H1 (cell line): ENCODE measurements at regions not wholly inside any gene's neighbourhood (a gene's known extent, or its start where the extent isn't known, plus 50 kb on each side); places are given as distances from the start of the nearest gene placed in this dataset.

Experiments
- CTCF ChIA-PET: fragments of 300-600 bp; sonication (Branson Sonifier 250); formaldehyde crosslinking; loops from one replicate; lab custom pipeline; 2021; ENCODE audit not compliant: partially characterized antibody; lab: Charles Lee
- POLR2A ChIA-PET: fragments of 300-600 bp; sonication (Branson Sonifier 250); formaldehyde crosslinking; loops from one replicate; lab custom pipeline; 2021; ENCODE audit warnings: inconsistent platforms; ENCODE audit not compliant: partially characterized antibody; lab: Charles Lee
- DNase-seq, 2 experiments: peaks; one replicate each; pipeline versions ENCODE4 v3.0.0 to v3.0.0-alpha.2; 2010 to 2022; ENCODE audit warnings: low spot score in 2 of 2, low read depth in 1 of 2, mixed read lengths in 1 of 2
- FAIRE-seq: peaks from 2 replicates; lab custom pipeline; 2011; peaks lifted over from hg19 to GRCh38; lab: Jason Lieb, UNC
- H2AFZ ChIP-seq: 2 replicates; pipeline ENCODE4 v1.8.1; 2012; ENCODE audit warnings: low read length, inconsistent platforms
- H2AK5ac ChIP-seq: 2 replicates; pipeline ENCODE4 v1.6.1; 2013; ENCODE audit warnings: low read depth, low read length
- H2BK120ac ChIP-seq: replicated peaks from 2 replicates; pipeline ENCODE3; 2013; ENCODE audit warnings: low read depth, low read length, inconsistent platforms
- H2BK12ac ChIP-seq: 2 replicates; pipeline ENCODE4 v1.6.1; 2013; ENCODE audit warnings: low read depth, low read length
- H2BK15ac ChIP-seq: 2 replicates; pipeline ENCODE4 v1.6.1; 2013; ENCODE audit warnings: low read length
- H2BK20ac ChIP-seq: 2 replicates; pipeline ENCODE4 v1.6.1; 2013; ENCODE audit warnings: low read length
- H2BK5ac ChIP-seq: 2 replicates; pipeline ENCODE4 v1.6.1; 2013; ENCODE audit warnings: low read depth, low read length
- H3K14ac ChIP-seq: 2 replicates; pipeline ENCODE4 v1.6.1; 2013; ENCODE audit warnings: inconsistent platforms; ENCODE audit not compliant: insufficient read length
- H3K18ac ChIP-seq: 2 replicates; pipeline ENCODE4 v1.6.1; 2013; ENCODE audit warnings: low read length; ENCODE audit errors: extremely low read depth
- H3K23ac ChIP-seq: 2 replicates; pipeline ENCODE4 v1.6.1; 2013; ENCODE audit warnings: inconsistent platforms; ENCODE audit not compliant: insufficient read length
- H3K23me2 ChIP-seq: 2 replicates; pipeline ENCODE4 v1.6.1; 2013; ENCODE audit warnings: low read depth, low read length
- H3K27ac ChIP-seq: 2 replicates; pipeline ENCODE4 v1.6.1; 2011; ENCODE audit warnings: low read depth, low read length, inconsistent platforms
- H3K27me3 ChIP-seq, 4 experiments: replicated peaks in 1 of 4; 1 replicate in 1 of 4; 2 replicates in 3 of 4; pipeline versions ENCODE4 v1.6.1 to v1.8.1; 2011 to 2013; ENCODE audit warnings: low read length in 3 of 4, mild to moderate bottlenecking in 3 of 4, inconsistent platforms in 2 of 4, mixed read lengths in 2 of 4, moderate library complexity in 1 of 4; ENCODE audit not compliant: control insufficient read depth in 3 of 4, insufficient read depth in 3 of 4; ENCODE audit errors: extremely low read depth in 1 of 4
- H3K36me3 ChIP-seq, 4 experiments: 2 replicates each; pipeline versions ENCODE4 v1.6.1 to v1.8.1; 2011 to 2013; ENCODE audit warnings: mild to moderate bottlenecking in 4 of 4, low read length in 3 of 4, moderate library complexity in 2 of 4, control low read depth in 1 of 4, inconsistent platforms in 1 of 4; ENCODE audit not compliant: insufficient read depth in 4 of 4, control insufficient read depth in 2 of 4
- H3K4ac ChIP-seq: replicated peaks from 2 replicates; pipeline ENCODE3; 2013; ENCODE audit warnings: low read length, low read depth, mixed read lengths, inconsistent platforms; ENCODE audit not compliant: insufficient read length
- H3K4me1 ChIP-seq, 4 experiments: replicated peaks in 1 of 4; 1 replicate in 1 of 4; 2 replicates in 3 of 4; pipeline versions ENCODE4 v1.6.1 to v1.8.1; 2011 to 2013; ENCODE audit warnings: low read length in 3 of 4, inconsistent platforms in 2 of 4, mixed read lengths in 1 of 4; ENCODE audit not compliant: insufficient read depth in 4 of 4, control insufficient read depth in 3 of 4
- H3K4me2 ChIP-seq, 2 experiments: 2 replicates each; pipeline versions ENCODE4 v1.6.1 to v1.8.1; 2011 to 2013; ENCODE audit warnings: low read depth in 2 of 2, low read length in 2 of 2, control low read depth in 1 of 2, inconsistent platforms in 1 of 2, mild to moderate bottlenecking in 1 of 2; ENCODE audit not compliant: insufficient read depth in 1 of 2
- H3K4me3 ChIP-seq, 4 experiments: fragments of 200-600, 300-600 bp in 1 of 4; sonication (generic), shearing (Covaris generic), sonication (Bioruptor Twin) in 1 of 4; 2 replicates each; pipeline versions ENCODE4 v1.5.1 to v1.8.1; 2011 to 2016; ENCODE audit warnings: low read length in 4 of 4, low read depth in 3 of 4, control low read depth in 2 of 4, inconsistent platforms in 2 of 4, mild to moderate bottlenecking in 2 of 4, mixed read lengths in 1 of 4, moderate library complexity in 1 of 4; ENCODE audit not compliant: insufficient read depth in 2 of 4; ENCODE audit errors: extremely low read depth in 1 of 4
- H3K56ac ChIP-seq: replicated peaks from 2 replicates; pipeline ENCODE3; 2013; ENCODE audit warnings: low read depth, mild to moderate bottlenecking, mixed read lengths, low read length, inconsistent platforms; ENCODE audit not compliant: insufficient read length
- H3K79me1 ChIP-seq: 2 replicates; pipeline ENCODE4 v1.6.1; 2013; ENCODE audit warnings: low read depth, low read length, control low read depth
- H3K79me2 ChIP-seq, 2 experiments: 2 replicates each; pipeline versions ENCODE4 v1.6.1 to v1.8.1; 2012 to 2013; ENCODE audit warnings: low read length in 2 of 2, mild to moderate bottlenecking in 2 of 2, inconsistent platforms in 1 of 2; ENCODE audit not compliant: insufficient read depth in 2 of 2, control insufficient read depth in 1 of 2
- H3K9ac ChIP-seq, 4 experiments: replicated peaks in 1 of 4; 1 replicate in 1 of 4; 2 replicates in 3 of 4; pipeline versions ENCODE4 v1.6.1 to v1.8.1; 2011 to 2013; ENCODE audit warnings: low read depth in 3 of 4, low read length in 3 of 4, control low read depth in 2 of 4, mild to moderate bottlenecking in 2 of 4, moderate library complexity in 2 of 4, inconsistent platforms in 1 of 4; ENCODE audit errors: extremely low read depth in 1 of 4
- H3K9me3 ChIP-seq, 2 experiments: 2 replicates each; pipeline versions ENCODE4 v1.6.1 to v1.8.1; 2012 to 2013; ENCODE audit warnings: mild to moderate bottlenecking in 2 of 2, moderate library complexity in 2 of 2, control low read depth in 1 of 2, inconsistent platforms in 1 of 2, low read depth in 1 of 2, low read length in 1 of 2, mixed read lengths in 1 of 2; ENCODE audit not compliant: insufficient read depth in 2 of 2
- H4K20me1 ChIP-seq, 2 experiments: replicated peaks in 1 of 2; 2 replicates each; pipeline versions ENCODE3 to v1.8.1; 2011 to 2013; ENCODE audit warnings: inconsistent platforms in 2 of 2, low read length in 2 of 2, mild to moderate bottlenecking in 1 of 2; ENCODE audit not compliant: insufficient read depth in 2 of 2, control insufficient read depth in 1 of 2
- H4K5ac ChIP-seq: 2 replicates; pipeline ENCODE4 v1.6.1; 2013; ENCODE audit warnings: low read length, low read depth, mixed read lengths, inconsistent platforms; ENCODE audit not compliant: insufficient read length
- H4K8ac ChIP-seq: 2 replicates; pipeline ENCODE4 v1.8.0; 2013; ENCODE audit warnings: mild to moderate bottlenecking, moderate library complexity, low read length, inconsistent platforms; ENCODE audit not compliant: insufficient read depth; ENCODE audit errors: extremely low read depth
- H4K91ac ChIP-seq: replicated peaks from 2 replicates; pipeline ENCODE3; 2013; ENCODE audit warnings: low read length, mixed read lengths, inconsistent platforms; ENCODE audit not compliant: insufficient read length
- CBX5 ChIP-seq: fragments of 300-800, 300-1000 bp; sonication (generic); IDR thresholded peaks from 2 replicates; pipeline ENCODE4 v1.7.1; 2016; ENCODE audit warnings: antibody characterized with exemption, low read length, low read depth
- CEBPB ChIP-seq: IDR thresholded peaks from 2 replicates; pipeline ENCODE4 v1.6.1; 2012; ENCODE audit warnings: low read depth, low read length
- CREB1 ChIP-seq: IDR thresholded peaks from 2 replicates; pipeline ENCODE4 v1.6.1; 2012; ENCODE audit warnings: inconsistent platforms
- FOSL1 ChIP-seq: IDR thresholded peaks from 2 replicates; pipeline ENCODE4 v1.6.1; 2011; ENCODE audit warnings: mild to moderate bottlenecking, low read depth, low read length, moderate library complexity; ENCODE audit not compliant: insufficient read depth
- GTF2F1 ChIP-seq: IDR thresholded peaks from 2 replicates; pipeline ENCODE4 v1.6.1; 2012; ENCODE audit warnings: low read depth, low read length, improper control_type of control experiment, borderline replicate concordance
- JUND ChIP-seq: IDR thresholded peaks from 2 replicates; pipeline ENCODE4 v1.6.1; 2011; ENCODE audit warnings: mild to moderate bottlenecking, improper control_type of control experiment, low read length
- MAFK ChIP-seq: IDR thresholded peaks from 2 replicates; pipeline ENCODE4 v1.6.1; 2012; ENCODE audit warnings: low read depth, mild to moderate bottlenecking, improper control_type of control experiment, low read length
- NANOG ChIP-seq: IDR thresholded peaks from 2 replicates; pipeline ENCODE4 v1.6.1; 2011; ENCODE audit warnings: low read length, low read depth, mild to moderate bottlenecking, inconsistent platforms; ENCODE audit not compliant: insufficient read depth, poor library complexity, severe bottlenecking
- POLR2A ChIP-seq, 2 experiments: IDR thresholded peaks; 1 replicate in 1 of 2; 2 replicates in 1 of 2; pipeline ENCODE4 v1.6.1; 2011; ENCODE audit warnings: low read depth in 2 of 2, low read length in 2 of 2, mild to moderate bottlenecking in 2 of 2; ENCODE audit errors: control extremely low read depth in 1 of 2
- RNF2 ChIP-seq: fragments of 200-900, 300-1000 bp; sonication (generic); IDR thresholded peaks from 2 replicates; pipeline ENCODE4 v1.7.1; 2016; ENCODE audit warnings: borderline replicate concordance, low read depth, mild to moderate bottlenecking, antibody characterized with exemption, low read length; ENCODE audit not compliant: poor library complexity, severe bottlenecking; ENCODE audit errors: missing control alignments
- TAF1 ChIP-seq: IDR thresholded peaks from 2 replicates; pipeline ENCODE4 v1.6.1; 2011; ENCODE audit warnings: mild to moderate bottlenecking, low read depth, low read length
- TBP ChIP-seq: IDR thresholded peaks from 2 replicates; pipeline ENCODE4 v1.6.1; 2011; ENCODE audit warnings: low read depth, low read length, improper control_type of control experiment
- ZNF274 ChIP-seq: IDR thresholded peaks from 2 replicates; pipeline ENCODE4 v1.7.0; 2012; ENCODE audit warnings: low read length, borderline replicate concordance; ENCODE audit errors: extremely low read depth
- WGBS, 2 experiments: shearing (Covaris generic) in 1 of 2; methylation state at CpG; one replicate each; pipeline versions ENCODE4 v1.1.6 to v1.1.7; 2013 to 2015; ENCODE audit warnings: low lambda C conversion rate in 2 of 2, mixed read lengths in 2 of 2, inconsistent platforms in 1 of 2, low coverage in 1 of 2, missing lambda C conversion rate in 1 of 2; ENCODE audit not compliant: insufficient replicate concordance in 2 of 2, insufficient coverage in 1 of 2, insufficient read length in 1 of 2; ENCODE audit errors: extremely low coverage in 1 of 2, missing lambda C conversion rate in 1 of 2; 5-methylcytosine and 5-hydroxymethylcytosine counted together
- TF ChIP-seq, protein P1 (sequence below): IDR thresholded peaks from 2 replicates; pipeline ENCODE4 v1.6.1; 2011; ENCODE audit warnings: low read length, improper control_type of control experiment

DNA sequence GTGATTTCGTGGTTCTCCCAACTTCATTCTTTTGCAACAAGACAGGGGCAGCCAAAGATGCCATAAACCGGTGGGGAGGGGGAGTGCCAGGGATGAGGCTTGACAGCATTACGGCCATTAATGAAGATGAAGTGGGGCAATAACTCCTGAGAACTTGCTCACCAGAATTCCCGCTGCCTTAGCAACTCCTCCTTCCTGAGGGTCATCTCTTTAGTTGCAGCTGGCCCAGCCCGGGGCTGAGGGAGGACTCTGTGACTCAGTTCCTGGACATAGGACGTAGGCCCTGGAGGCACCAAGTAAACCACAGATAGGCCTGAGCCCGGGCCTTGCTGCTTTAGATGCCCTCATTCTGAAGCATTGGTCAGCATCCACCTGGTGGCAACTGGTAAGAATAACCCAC is 330.2 kb downstream of the RRAGC start:
- 88% methylated on average over 7 of the region's 7 CpGs; no CpG with 5 or more reads in 1 of the 2 experiments for WGBS, 2 experiments
- Histone ChIP-seq H3K4me1 (no peaks in the 10 kb centered on the region), H3K23me2 (no peaks in the 10 kb centered on the region), H2BK5ac (no peak overlapping the region), H2AFZ (no peak overlapping the region), H3K14ac (no peak overlapping the region), H3K9me3 (no peaks in the 10 kb centered on the region; a peak in 1 of 4 replicates), H4K8ac (no peak overlapping the region), H3K18ac (no peak overlapping the region), H2BK20ac (no peak overlapping the region), H3K79me2 (no peaks in the 10 kb centered on the region), H3K27me3 (no peaks in the 10 kb centered on the region), H3K56ac (no peak overlapping the region), H4K5ac (no peak overlapping the region), H2BK12ac (no peak overlapping the region), H3K23ac (no peak overlapping the region), H2AK5ac (no peak overlapping the region), H3K27ac (no peak overlapping the region), H3K4me2 (no peak overlapping the region), H4K20me1 (no peaks in the 10 kb centered on the region), H3K9ac (no peak overlapping the region), H3K79me1 (no peaks in the 10 kb centered on the region; the same call in 1 of the 2 replicates), H3K4ac (no peak overlapping the region), H2BK15ac (no peak overlapping the region), H3K36me3 (no peaks in the 10 kb centered on the region), H2BK120ac (no peak overlapping the region), H4K91ac (no peak overlapping the region), H3K4me3 (no peak overlapping the region)
- FAIRE-seq (no peak), DNase-seq (no peak)
- POLR2A ChIA-PET, result no interaction called here
- CTCF ChIA-PET, result interaction anchor here (0.9 to 1.6 kb wide), 4 partner anchors 7 to 30 kb away, joined by 3 to 7 read pairs (median 4); no protein-coding TSS in a partner anchor
- TF ChIP-seq CREB1 (no peak), POLR2A (IDR thresholded peaks at IDR 0.05; ENCODE audit: control extremely low read depth in 1 of 2, low read depth in 2 of 2, low read length in 2 of 2) (no peak), ZNF274 (no peak), MAFK (no peak), CBX5 (no peak), TAF1 (no peak), JUND (no peak), NANOG (no peak), FOSL1 (no peak), GTF2F1 (no peak), RNF2 (no peak), TBP (no peak), CEBPB (no peak)
- TF ChIP-seq, protein P1, sequence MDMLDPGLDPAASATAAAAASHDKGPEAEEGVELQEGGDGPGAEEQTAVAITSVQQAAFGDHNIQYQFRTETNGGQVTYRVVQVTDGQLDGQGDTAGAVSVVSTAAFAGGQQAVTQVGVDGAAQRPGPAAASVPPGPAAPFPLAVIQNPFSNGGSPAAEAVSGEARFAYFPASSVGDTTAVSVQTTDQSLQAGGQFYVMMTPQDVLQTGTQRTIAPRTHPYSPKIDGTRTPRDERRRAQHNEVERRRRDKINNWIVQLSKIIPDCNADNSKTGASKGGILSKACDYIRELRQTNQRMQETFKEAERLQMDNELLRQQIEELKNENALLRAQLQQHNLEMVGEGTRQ, result no peak
